ENCODE measurements at regions not wholly inside any gene's neighbourhood (a gene's known extent, or its start where the extent isn't known, plus 50 kb on each side); places are given as distances from the start of the nearest gene placed in this dataset.

GRCh38 chr5:85868070-85868469, 749.7 kb upstream of the COX7C start:
- no peaks in the 10 kb centered on the region for H4K20me1 ChIP-seq (ENCODE audit: insufficient read depth)
- TF ChIP-seq TAF1 (IDR thresholded peaks at IDR 0.05; ENCODE audit: low read depth), result no peak
- TF ChIP-seq SMC3 (conservative IDR thresholded peaks at IDR 0.05; ENCODE audit: poor library complexity), result no peak
- no peak for TF ChIP-seq EZH2 (IDR thresholded peaks at IDR 0.05; ENCODE audit: borderline replicate concordance, insufficient read depth, low read length, poor library complexity, severe bottlenecking)
- no peak for TF ChIP-seq CTCF (IDR thresholded peaks at IDR 0.05; ENCODE audit: poor library complexity, severe bottlenecking)
- TF ChIP-seq REST (IDR thresholded peaks at IDR 0.05; ENCODE audit: borderline replicate concordance), result no peak
- TF ChIP-seq MXI1 (conservative IDR thresholded peaks at IDR 0.05; ENCODE audit: poor library complexity, severe bottlenecking), result no peak
- no peak for TF ChIP-seq EP300 (conservative IDR thresholded peaks at IDR 0.05; ENCODE audit: poor library complexity, severe bottlenecking)
- TF ChIP-seq POLR2AphosphoS5 (IDR thresholded peaks at IDR 0.05), result no peak
- TF ChIP-seq RAD21 (conservative IDR thresholded peaks at IDR 0.05), result no peak
- H3K27me3 ChIP-seq (ENCODE audit: insufficient read depth, low read depth, low read length), result no peaks in the 10 kb centered on the region
- H2AFZ ChIP-seq (ENCODE audit: low read depth, low read length), result no peak overlapping the region
- H3K4me2 ChIP-seq (ENCODE audit: low read length), result no peak overlapping the region
- no peaks in the 10 kb centered on the region for H3K36me3 ChIP-seq (ENCODE audit: insufficient read depth, low read length)
- no peaks in the 10 kb centered on the region for H3K9me2 ChIP-seq (ENCODE audit: insufficient read depth, low read length)
- no peaks in the 10 kb centered on the region for H3F3A ChIP-seq (ENCODE audit: insufficient read depth, low read length, poor library complexity, severe bottlenecking)
- no peak overlapping the region for H3K27ac ChIP-seq (ENCODE audit: low read length)
- no peak overlapping the region for H3K9ac ChIP-seq (ENCODE audit: low read length)
- H3K79me2 ChIP-seq (replicated peaks; ENCODE audit: insufficient read depth, low read length), result no peaks in the 10 kb centered on the region
- H3K9me3 ChIP-seq (ENCODE audit: low read length), result no peaks in the 10 kb centered on the region
- no peak overlapping the region for H3K4me3 ChIP-seq (ENCODE audit: low read length)

GRCh38 chr5:85893996-85894395, 723.7 kb upstream of the COX7C start:
- Histone ChIP-seq H3K27ac (ENCODE audit: low read length) (no peak overlapping the region), H4K20me1 (ENCODE audit: insufficient read depth) (no peaks in the 10 kb centered on the region), H3K9me3 (ENCODE audit: low read length) (no peaks in the 10 kb centered on the region), H2AFZ (ENCODE audit: low read depth, low read length) (no peak overlapping the region), H3K9ac (ENCODE audit: low read length) (no peak overlapping the region), H3F3A (ENCODE audit: insufficient read depth, low read length, poor library complexity, severe bottlenecking) (no peaks in the 10 kb centered on the region), H3K4me2 (ENCODE audit: low read length) (no peak overlapping the region), H3K79me2 (replicated peaks; ENCODE audit: insufficient read depth, low read length) (no peaks in the 10 kb centered on the region), H3K9me2 (ENCODE audit: insufficient read depth, low read length) (no peaks in the 10 kb centered on the region), H3K36me3 (ENCODE audit: insufficient read depth, low read length) (no peaks in the 10 kb centered on the region), H3K4me3 (ENCODE audit: low read length) (no peak overlapping the region), H3K27me3 (ENCODE audit: insufficient read depth, low read depth, low read length) (no peaks in the 10 kb centered on the region)
- no peak for TF ChIP-seq RAD21 (conservative IDR thresholded peaks at IDR 0.05)
- TF ChIP-seq CTCF (IDR thresholded peaks at IDR 0.05; ENCODE audit: poor library complexity, severe bottlenecking), result no peak
- no peak for TF ChIP-seq POLR2AphosphoS5 (IDR thresholded peaks at IDR 0.05)
- no peak for TF ChIP-seq EZH2 (IDR thresholded peaks at IDR 0.05; ENCODE audit: borderline replicate concordance, insufficient read depth, low read length, poor library complexity, severe bottlenecking)
- no peak for TF ChIP-seq MXI1 (conservative IDR thresholded peaks at IDR 0.05; ENCODE audit: poor library complexity, severe bottlenecking)
- no peak for TF ChIP-seq REST (IDR thresholded peaks at IDR 0.05; ENCODE audit: borderline replicate concordance)
- no peak for TF ChIP-seq SMC3 (conservative IDR thresholded peaks at IDR 0.05; ENCODE audit: poor library complexity)
- TF ChIP-seq TAF1 (IDR thresholded peaks at IDR 0.05; ENCODE audit: low read depth), result no peak
- no peak for TF ChIP-seq EP300 (conservative IDR thresholded peaks at IDR 0.05; ENCODE audit: poor library complexity, severe bottlenecking)

All from neural cell (in vitro differentiated cells).